Endothelial cell of umbilical vein (primary cell): ENCODE measurements at regions not wholly inside any gene's neighbourhood (a gene's known extent, or its start where the extent isn't known, plus 50 kb on each side); places are given as distances from the start of the nearest gene placed in this dataset.
"Not testable (repeated sequence)": the region's sequence is repeated elsewhere in the genome, so short reads cannot be mapped to it uniquely, and the experiment has no call there.

Experiments used
- BruUV-seq: library from RNA; stranded (reverse); fragments of 400-500 nt; replicated peaks from 2 replicates; lab custom pipeline; 2021; lab: Mats Ljungman, UMichigan
- CTCF ChIA-PET: fragments of 300-600, 350-600 bp; sonication (Branson Sonifier 250); formaldehyde crosslinking; loops from one replicate; lab custom pipeline; 2021; ENCODE audit warnings: antibody characterized with exemption, inconsistent platforms; lab: Charles Lee
- POLR2A ChIA-PET: fragments of 300-600, 350-600 bp; sonication (Branson Sonifier 250); formaldehyde crosslinking; loops from one replicate; lab custom pipeline; 2021; ENCODE audit warnings: antibody characterized with exemption, inconsistent platforms; lab: Charles Lee
- DNase-seq: peaks from one replicate; pipeline ENCODE4 v3.0.0-alpha.2; 2011; ENCODE audit warnings: low read depth, low spot score
- FAIRE-seq: peaks from 2 replicates; lab custom pipeline; 2011; peaks lifted over from hg19 to GRCh38; lab: Jason Lieb, UNC
- H2AFZ ChIP-seq: 2 replicates; pipeline ENCODE4 v1.6.0; 2012; ENCODE audit warnings: low read depth, low read length, control low read depth, inconsistent platforms
- H3K27ac ChIP-seq: 2 replicates; pipeline ENCODE4 v1.5.1; 2011; ENCODE audit warnings: low read depth, mild to moderate bottlenecking, control low read depth, low read length, moderate library complexity; ENCODE audit not compliant: insufficient read depth
- H3K27me3 ChIP-seq, 2 experiments: 2 replicates each; pipeline versions ENCODE4 v1.6.0 to v1.6.1; 2011; ENCODE audit warnings: low read length in 2 of 2, mixed read lengths in 1 of 2; ENCODE audit not compliant: control insufficient read depth in 2 of 2, insufficient read depth in 2 of 2
- H3K36me3 ChIP-seq, 2 experiments: 2 replicates in 1 of 2; 3 replicates in 1 of 2; pipeline ENCODE4 v1.5.1; 2011; ENCODE audit warnings: low read length in 2 of 2, mild to moderate bottlenecking in 1 of 2, moderate library complexity in 1 of 2; ENCODE audit not compliant: control insufficient read depth in 2 of 2, insufficient read depth in 2 of 2; ENCODE audit errors: extremely low read depth in 1 of 2
- H3K4me1 ChIP-seq: 3 replicates; pipeline ENCODE4 v1.5.1; 2011; ENCODE audit warnings: mild to moderate bottlenecking, low read length; ENCODE audit not compliant: control insufficient read depth, insufficient read depth; ENCODE audit errors: extremely low read depth
- H3K4me2 ChIP-seq: 2 replicates; pipeline ENCODE4 v1.6.1; 2011; ENCODE audit warnings: low read length, control low read depth, mixed read lengths; ENCODE audit not compliant: insufficient read depth
- H3K4me3 ChIP-seq, 3 experiments: fragments of 200-600 bp in 1 of 3; sonication (generic), shearing (Covaris generic) in 1 of 3; replicated peaks in 1 of 3; 2 replicates each; pipeline ENCODE4 v1.5.1; 2011 to 2016; ENCODE audit warnings: control low read depth in 3 of 3, low read length in 3 of 3, mild to moderate bottlenecking in 2 of 3, inconsistent platforms in 1 of 3, low read depth in 1 of 3, moderate library complexity in 1 of 3; ENCODE audit not compliant: insufficient read depth in 1 of 3
- H3K79me2 ChIP-seq: 2 replicates; pipeline ENCODE4 v1.6.0; 2012; ENCODE audit warnings: low read length, inconsistent platforms; ENCODE audit not compliant: control insufficient read depth, insufficient read depth
- H3K9ac ChIP-seq: replicated peaks from 2 replicates; pipeline ENCODE3; 2011; ENCODE audit warnings: low read length, control low read depth; ENCODE audit not compliant: insufficient read depth; ENCODE audit errors: extremely low read depth
- H3K9me1 ChIP-seq: replicated peaks from 3 replicates; pipeline ENCODE4 v1.6.0; 2011; ENCODE audit warnings: mild to moderate bottlenecking, low read length; ENCODE audit not compliant: control insufficient read depth, insufficient read depth; ENCODE audit errors: extremely low read depth
- H3K9me3 ChIP-seq: replicated peaks from 2 replicates; pipeline ENCODE4 v1.5.1; 2012; ENCODE audit warnings: low read length, inconsistent platforms; ENCODE audit not compliant: control insufficient read depth, insufficient read depth
- H4K20me1 ChIP-seq: replicated peaks from 2 replicates; pipeline ENCODE3; 2011; ENCODE audit warnings: mild to moderate bottlenecking, low read length; ENCODE audit not compliant: control insufficient read depth, insufficient read depth; ENCODE audit errors: extremely low read depth
- dilution Hi-C: fragments of 300-500 bp; cut with MboI; formaldehyde crosslinking; loops from one replicate; pipeline ENCODE4 v1.15.0; 2019; ENCODE audit warnings: low sequenced_read_pairs; ENCODE audit not compliant: extremely low pct_ligation_motif_present
- intact Hi-C: fragments of 100-400 bp; cut with micrococcal nuclease; formaldehyde crosslinking; loops from one replicate; pipeline ENCODE4 v1.10.0; 2022
- TF ChIP-seq, protein P1 (sequence below), 2 donors: IDR thresholded peaks; 1 replicate in 1 of 2; 2 replicates in 1 of 2; pipeline ENCODE4 v1.5.1; 2011; ENCODE audit warnings: low read length in 2 of 2, mild to moderate bottlenecking in 2 of 2, moderate library complexity in 2 of 2, control low read depth in 1 of 2, inconsistent platforms in 1 of 2, low read depth in 1 of 2; ENCODE audit not compliant: insufficient read depth in 1 of 2; ENCODE audit errors: extremely low read depth in 1 of 2

DNA sequence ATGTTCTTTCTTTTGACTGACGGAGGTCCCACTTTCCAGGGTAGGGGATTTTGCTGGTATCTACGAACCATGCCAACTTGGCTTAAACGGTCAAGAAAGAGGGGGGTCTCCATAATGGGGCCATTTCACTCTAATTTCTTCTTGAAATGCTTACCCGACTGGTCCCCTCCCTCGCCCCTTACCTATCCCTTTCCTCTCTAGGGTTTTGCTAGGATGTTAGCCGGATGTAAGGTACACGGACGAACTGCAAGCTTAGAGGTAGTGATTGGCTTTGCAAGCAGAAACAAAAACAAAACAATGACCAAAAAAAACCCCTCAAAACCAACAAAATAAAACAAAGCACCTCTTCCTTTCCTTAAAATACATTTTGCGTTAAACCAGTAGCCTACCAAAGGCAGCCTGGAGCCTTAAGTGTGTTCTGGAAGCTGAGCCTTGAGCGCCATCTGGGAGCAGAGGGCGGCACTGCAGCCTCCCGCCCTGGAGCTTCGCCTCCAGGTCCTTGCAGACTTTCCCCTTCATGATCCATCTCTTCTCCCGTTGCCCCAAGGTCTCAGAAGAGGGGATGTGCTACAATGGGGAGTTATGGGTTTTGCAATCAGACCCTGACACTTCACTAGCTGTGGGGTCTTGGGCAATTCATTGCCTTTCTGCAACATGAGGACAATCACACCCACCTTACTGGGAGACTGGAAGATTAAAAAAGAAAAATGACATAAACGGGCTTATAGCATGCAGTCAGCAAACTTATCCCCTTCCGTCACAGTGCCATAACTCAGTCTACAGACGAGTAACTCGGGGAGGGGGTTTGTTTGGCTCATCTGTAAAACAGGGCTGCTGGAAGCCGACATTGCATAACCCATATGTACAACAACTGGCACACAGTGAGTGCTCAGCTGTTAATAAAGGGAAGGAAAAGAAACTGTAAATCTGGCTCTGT, 125.9 kb upstream of the RRN3 start:
- H3K9me1 ChIP-seq, H3K27me3 ChIP-seq, dilution Hi-C loops, BruUV-seq, H3K79me2 ChIP-seq, CTCF ChIA-PET, H3K4me3 ChIP-seq, H3K4me2 ChIP-seq, H3K9ac ChIP-seq, intact Hi-C loops, H4K20me1 ChIP-seq, H3K9me3 ChIP-seq, H3K4me1 ChIP-seq, H2AFZ ChIP-seq, H3K27ac ChIP-seq, POLR2A ChIA-PET, H3K36me3 ChIP-seq: not testable (repeated sequence)
- TF ChIP-seq, protein P1, sequence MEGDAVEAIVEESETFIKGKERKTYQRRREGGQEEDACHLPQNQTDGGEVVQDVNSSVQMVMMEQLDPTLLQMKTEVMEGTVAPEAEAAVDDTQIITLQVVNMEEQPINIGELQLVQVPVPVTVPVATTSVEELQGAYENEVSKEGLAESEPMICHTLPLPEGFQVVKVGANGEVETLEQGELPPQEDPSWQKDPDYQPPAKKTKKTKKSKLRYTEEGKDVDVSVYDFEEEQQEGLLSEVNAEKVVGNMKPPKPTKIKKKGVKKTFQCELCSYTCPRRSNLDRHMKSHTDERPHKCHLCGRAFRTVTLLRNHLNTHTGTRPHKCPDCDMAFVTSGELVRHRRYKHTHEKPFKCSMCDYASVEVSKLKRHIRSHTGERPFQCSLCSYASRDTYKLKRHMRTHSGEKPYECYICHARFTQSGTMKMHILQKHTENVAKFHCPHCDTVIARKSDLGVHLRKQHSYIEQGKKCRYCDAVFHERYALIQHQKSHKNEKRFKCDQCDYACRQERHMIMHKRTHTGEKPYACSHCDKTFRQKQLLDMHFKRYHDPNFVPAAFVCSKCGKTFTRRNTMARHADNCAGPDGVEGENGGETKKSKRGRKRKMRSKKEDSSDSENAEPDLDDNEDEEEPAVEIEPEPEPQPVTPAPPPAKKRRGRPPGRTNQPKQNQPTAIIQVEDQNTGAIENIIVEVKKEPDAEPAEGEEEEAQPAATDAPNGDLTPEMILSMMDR (IDR thresholded peaks at IDR 0.05; ENCODE audit: extremely low read depth in 1 of 2, insufficient read depth in 1 of 2, low read depth in 1 of 2, low read length in 2 of 2) = peak; percentile 51 to 70
- peak; percentile 94 for FAIRE-seq
- DNase-seq = peak; percentile 18

GRCh38 chr16:15218856-15219500, 124.9 kb upstream of the RRN3 start:
- H3K9me3 ChIP-seq, CTCF ChIA-PET, BruUV-seq, FAIRE-seq, H3K4me3 ChIP-seq, dilution Hi-C loops, H3K9ac ChIP-seq, H3K36me3 ChIP-seq, POLR2A ChIA-PET, H3K79me2 ChIP-seq, H3K27me3 ChIP-seq, DNase-seq, H3K4me2 ChIP-seq, H3K9me1 ChIP-seq, H3K4me1 ChIP-seq, H4K20me1 ChIP-seq, H3K27ac ChIP-seq, H2AFZ ChIP-seq, intact Hi-C loops: not testable (repeated sequence)

- H3K9me1 ChIP-seq, H3K4me1 ChIP-seq, H3K4me2 ChIP-seq, DNase-seq, H3K9me3 ChIP-seq, POLR2A ChIA-PET, H4K20me1 ChIP-seq, H2AFZ ChIP-seq, BruUV-seq, H3K79me2 ChIP-seq, CTCF ChIA-PET, dilution Hi-C loops, intact Hi-C loops, H3K36me3 ChIP-seq, H3K4me3 ChIP-seq, H3K27ac ChIP-seq, H3K9ac ChIP-seq, FAIRE-seq, H3K27me3 ChIP-seq: not testable (repeated sequence)
These were observed 113.3 kb upstream of the RRN3 start for GRCh38 chr16:15207202-15207981.
